Fibroblast of lung (primary cell): ENCODE measurements at regions not wholly inside any gene's neighbourhood (a gene's known extent, or its start where the extent isn't known, plus 50 kb on each side); places are given as distances from the start of the nearest gene placed in this dataset.

Source experiments
- DNase-seq, 2 donors: peaks; one replicate each; pipeline versions ENCODE4 v3.0.0 to v3.0.0-alpha.2; 2010; ENCODE audit warnings: low read depth in 2 of 2
- H2AFZ ChIP-seq: 2 replicates; pipeline ENCODE4 v1.5.1; 2012; ENCODE audit warnings: low read length, control low read depth, inconsistent platforms
- H3K27ac ChIP-seq: 2 replicates; pipeline ENCODE4 v1.5.1; 2011; ENCODE audit warnings: low read length, control low read depth; ENCODE audit not compliant: insufficient read depth
- H3K27me3 ChIP-seq: 2 replicates; pipeline ENCODE4 v1.5.1; 2011; ENCODE audit warnings: mild to moderate bottlenecking, low read length; ENCODE audit not compliant: control insufficient read depth, insufficient read depth
- H3K36me3 ChIP-seq: 2 replicates; pipeline ENCODE4 v1.5.1; 2011; ENCODE audit warnings: low read length; ENCODE audit not compliant: control insufficient read depth, insufficient read depth
- H3K4me1 ChIP-seq: 2 replicates; pipeline ENCODE4 v1.5.1; 2011; ENCODE audit warnings: low read length; ENCODE audit not compliant: control insufficient read depth, insufficient read depth; ENCODE audit errors: extremely low read depth
- H3K4me2 ChIP-seq: 2 replicates; pipeline ENCODE4 v1.5.1; 2011; ENCODE audit warnings: low read length, control low read depth; ENCODE audit not compliant: insufficient read depth; ENCODE audit errors: extremely low read depth
- H3K4me3 ChIP-seq, 4 experiments: fragments of 200-600 bp in 1 of 4; sonication (generic) in 1 of 4; replicated peaks in 1 of 4; 2 replicates each; pipeline ENCODE4 v1.5.1; 2011 to 2016; ENCODE audit warnings: low read length in 4 of 4, low read depth in 3 of 4, mild to moderate bottlenecking in 3 of 4, control low read depth in 2 of 4, inconsistent platforms in 1 of 4, mixed read lengths in 1 of 4; ENCODE audit not compliant: insufficient read depth in 1 of 4; ENCODE audit errors: control extremely low read depth in 1 of 4
- H3K79me2 ChIP-seq: 2 replicates; pipeline ENCODE4 v1.5.1; 2012; ENCODE audit warnings: mild to moderate bottlenecking, low read length, inconsistent platforms; ENCODE audit not compliant: control insufficient read depth, insufficient read depth
- H3K9ac ChIP-seq: 2 replicates; pipeline ENCODE4 v1.5.1; 2011; ENCODE audit warnings: mild to moderate bottlenecking, low read length, control low read depth; ENCODE audit not compliant: insufficient read depth
- H3K9me3 ChIP-seq: 2 replicates; pipeline ENCODE4 v1.5.1; 2012; ENCODE audit warnings: low read depth, low read length; ENCODE audit not compliant: control insufficient read depth, insufficient read depth
- H4K20me1 ChIP-seq: 2 replicates; pipeline ENCODE4 v1.5.1; 2011; ENCODE audit warnings: low read length; ENCODE audit not compliant: control insufficient read depth, insufficient read depth; ENCODE audit errors: extremely low read depth
- CTCF ChIP-seq, 2 donors: IDR thresholded peaks in 1 of 2; conservative IDR thresholded peaks in 1 of 2; 1 replicate in 1 of 2; 2 replicates in 1 of 2; pipeline ENCODE4 v1.5.1; 2011 to 2012; ENCODE audit warnings: low read length in 2 of 2, control low read depth in 1 of 2, inconsistent platforms in 1 of 2, low read depth in 1 of 2, mild to moderate bottlenecking in 1 of 2
- EZH2 ChIP-seq: IDR thresholded peaks from 2 replicates; pipeline ENCODE4 v1.5.1; 2012; ENCODE audit warnings: low read length, control low read depth, mild to moderate bottlenecking; ENCODE audit errors: missing control alignments

GRCh38 chr17:70375813-70376770 is 206.8 kb downstream of the KCNJ2 start:
- Histone ChIP-seq H3K9me3 (no peaks in the 10 kb centered on the region), H4K20me1 (no peaks in the 10 kb centered on the region), H2AFZ (no peak overlapping the region), H3K4me2 (no peak overlapping the region), H3K36me3 (no peaks in the 10 kb centered on the region), H3K9ac (no peak overlapping the region), H3K27me3 (no peaks in the 10 kb centered on the region), H3K27ac (no peak overlapping the region), H3K79me2 (no peaks in the 10 kb centered on the region), H3K4me1 (no peaks in the 10 kb centered on the region), H3K4me3 (no peak overlapping the region)
- no peak for DNase-seq
- TF ChIP-seq EZH2 (no peak), CTCF (conservative IDR thresholded peaks at IDR 0.05 in 1 of 2, IDR thresholded peaks at IDR 0.05 in 1 of 2; ENCODE audit: low read depth in 1 of 2, low read length in 2 of 2) (no peak)

DNA sequence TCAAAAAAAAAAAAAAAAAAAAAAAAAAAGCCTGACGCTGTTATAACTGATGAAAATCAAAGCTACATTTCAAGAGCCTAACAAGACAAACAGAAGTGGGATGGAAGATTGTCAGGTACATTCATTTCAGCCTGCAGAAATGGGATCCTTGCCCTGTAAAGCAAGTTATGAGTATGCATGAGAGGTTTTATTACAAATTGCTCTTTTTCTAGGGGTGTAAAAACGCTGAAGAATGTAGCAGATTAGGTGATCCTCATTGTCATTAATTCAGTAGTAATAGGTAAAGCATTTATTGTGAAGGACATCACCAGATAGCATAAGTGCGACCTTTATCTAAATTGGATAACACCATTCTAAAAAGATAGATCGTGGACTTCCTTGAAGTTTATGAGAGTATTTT is 208.3 kb downstream of the KCNJ2 start:
- Histone ChIP-seq H4K20me1 (no peaks in the 10 kb centered on the region), H3K9me3 (no peaks in the 10 kb centered on the region), H3K9ac (no peak overlapping the region), H3K4me2 (no peak overlapping the region), H3K79me2 (no peaks in the 10 kb centered on the region), H2AFZ (no peak overlapping the region), H3K4me3 (no peak overlapping the region), H3K27me3 (no peaks in the 10 kb centered on the region), H3K4me1 (no peaks in the 10 kb centered on the region), H3K36me3 (no peaks in the 10 kb centered on the region), H3K27ac (no peak overlapping the region)
- TF ChIP-seq CTCF (conservative IDR thresholded peaks at IDR 0.05 in 1 of 2, IDR thresholded peaks at IDR 0.05 in 1 of 2; ENCODE audit: low read depth in 1 of 2, low read length in 2 of 2) = no peak
- TF ChIP-seq EZH2 = no peak
- DNase-seq = no peak

GRCh38 chr17:70378076-70378475 is 208.7 kb downstream of the KCNJ2 start:
- no peak for DNase-seq
- no peak overlapping the region for H2AFZ ChIP-seq
- no peaks in the 10 kb centered on the region for H3K36me3 ChIP-seq
- H3K4me2 ChIP-seq = no peak overlapping the region
- no peaks in the 10 kb centered on the region for H3K9me3 ChIP-seq
- H3K4me3 ChIP-seq = no peak overlapping the region
- no peak overlapping the region for H3K27ac ChIP-seq
- H4K20me1 ChIP-seq = no peaks in the 10 kb centered on the region
- no peaks in the 10 kb centered on the region for H3K27me3 ChIP-seq
- H3K4me1 ChIP-seq = no peaks in the 10 kb centered on the region
- H3K9ac ChIP-seq = no peak overlapping the region
- TF ChIP-seq CTCF (conservative IDR thresholded peaks at IDR 0.05 in 1 of 2, IDR thresholded peaks at IDR 0.05 in 1 of 2; ENCODE audit: low read depth in 1 of 2, low read length in 2 of 2) (no peak), EZH2 (no peak)
- no peaks in the 10 kb centered on the region for H3K79me2 ChIP-seq
